ENCODE measurements at regions not wholly inside any gene's neighbourhood (a gene's known extent, or its start where the extent isn't known, plus 50 kb on each side); places are given as distances from the start of the nearest gene placed in this dataset.

- TF ChIP-seq, protein P1, sequence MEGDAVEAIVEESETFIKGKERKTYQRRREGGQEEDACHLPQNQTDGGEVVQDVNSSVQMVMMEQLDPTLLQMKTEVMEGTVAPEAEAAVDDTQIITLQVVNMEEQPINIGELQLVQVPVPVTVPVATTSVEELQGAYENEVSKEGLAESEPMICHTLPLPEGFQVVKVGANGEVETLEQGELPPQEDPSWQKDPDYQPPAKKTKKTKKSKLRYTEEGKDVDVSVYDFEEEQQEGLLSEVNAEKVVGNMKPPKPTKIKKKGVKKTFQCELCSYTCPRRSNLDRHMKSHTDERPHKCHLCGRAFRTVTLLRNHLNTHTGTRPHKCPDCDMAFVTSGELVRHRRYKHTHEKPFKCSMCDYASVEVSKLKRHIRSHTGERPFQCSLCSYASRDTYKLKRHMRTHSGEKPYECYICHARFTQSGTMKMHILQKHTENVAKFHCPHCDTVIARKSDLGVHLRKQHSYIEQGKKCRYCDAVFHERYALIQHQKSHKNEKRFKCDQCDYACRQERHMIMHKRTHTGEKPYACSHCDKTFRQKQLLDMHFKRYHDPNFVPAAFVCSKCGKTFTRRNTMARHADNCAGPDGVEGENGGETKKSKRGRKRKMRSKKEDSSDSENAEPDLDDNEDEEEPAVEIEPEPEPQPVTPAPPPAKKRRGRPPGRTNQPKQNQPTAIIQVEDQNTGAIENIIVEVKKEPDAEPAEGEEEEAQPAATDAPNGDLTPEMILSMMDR (IDR thresholded peaks at IDR 0.05): no peak
- no peak for TF ChIP-seq POLR2A (IDR thresholded peaks at IDR 0.05)
Measured at GRCh38 chr2:57934659-57935058, 111.9 kb upstream of the VRK2 start.
